ENCODE measurements at regions not wholly inside any gene's neighbourhood (a gene's known extent, or its start where the extent isn't known, plus 50 kb on each side); places are given as distances from the start of the nearest gene placed in this dataset.

DNA sequence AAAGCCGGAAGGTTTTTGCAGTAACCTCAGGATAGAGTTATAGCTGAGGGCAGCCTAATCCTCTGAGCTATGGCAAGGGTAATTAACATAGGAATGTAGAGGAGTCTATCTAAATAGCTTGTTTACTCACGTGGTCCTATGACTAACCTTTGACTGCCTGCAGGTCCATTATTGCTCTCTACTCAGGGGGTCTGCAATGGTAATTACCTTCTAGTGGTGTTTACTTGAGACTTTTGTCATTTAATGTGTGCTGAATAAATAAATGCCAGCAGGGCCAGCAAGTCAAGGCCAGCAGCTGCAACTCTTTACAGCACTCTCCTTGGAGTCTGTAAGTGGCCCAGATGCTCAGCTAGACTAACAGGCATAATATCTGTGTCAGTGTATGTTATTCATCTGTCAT lies 212.7 kb upstream of the FMR1 start:
- no peak for DNase-seq

DNA sequence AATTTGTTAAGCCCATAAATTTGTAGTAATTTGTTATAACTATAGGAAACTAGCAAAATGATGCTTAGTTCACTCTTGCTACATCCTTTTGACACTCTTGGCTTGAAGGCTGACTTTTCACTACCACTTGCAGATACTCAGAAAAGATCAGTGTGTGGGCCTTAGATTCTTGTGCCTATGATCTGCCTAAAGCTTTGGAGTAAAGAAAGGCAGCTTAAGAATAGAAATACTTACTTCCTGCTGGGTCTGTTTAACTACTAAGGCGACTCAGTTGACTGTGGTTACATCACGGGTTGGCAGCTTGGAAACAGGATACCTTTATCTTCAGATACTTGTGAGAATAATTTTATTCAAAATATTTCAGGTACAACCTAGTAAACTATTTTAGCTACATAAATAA lies 201.4 kb upstream of the FMR1 start:
- no peak for DNase-seq

DNA sequence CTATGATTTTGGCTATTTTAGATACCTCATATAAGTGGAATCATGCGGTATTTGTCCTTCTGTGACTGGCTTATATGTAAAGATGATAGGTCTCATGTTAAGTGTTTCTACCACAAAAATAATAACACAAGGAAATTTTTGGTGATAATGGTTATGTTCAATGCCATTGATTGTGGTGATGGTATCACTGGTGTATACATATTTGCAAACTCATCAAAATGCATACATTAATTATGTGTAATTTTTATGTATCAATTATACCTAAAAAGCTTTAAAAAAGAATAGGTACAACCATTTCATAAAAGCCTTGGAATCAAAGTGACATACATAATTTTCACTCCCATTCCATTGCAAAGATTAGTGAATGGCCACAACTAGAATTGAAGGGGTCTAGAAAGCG lies 178.3 kb upstream of the FMR1 start:
- DNase-seq: no peak

DNA sequence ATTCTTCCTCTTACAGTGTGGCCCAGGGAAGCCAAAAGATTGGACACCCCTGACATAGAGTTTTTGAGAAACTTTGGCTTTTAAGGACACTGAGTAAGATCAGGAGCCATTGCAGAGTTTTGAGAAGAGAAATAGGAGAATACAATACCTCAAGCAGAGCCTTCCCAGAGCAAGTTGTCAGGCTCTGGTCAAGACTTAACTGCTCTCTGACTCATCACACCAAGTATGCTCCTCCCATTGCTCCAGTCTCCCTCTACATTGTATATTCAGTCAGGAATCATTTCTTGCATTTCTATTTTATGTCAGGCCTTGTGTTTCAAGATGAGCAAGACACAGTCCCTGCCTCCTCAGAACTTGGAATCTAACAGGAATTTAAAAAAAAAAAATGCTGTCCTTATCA lies 176.4 kb upstream of the FMR1 start:
- DNase-seq: no peak

DNA sequence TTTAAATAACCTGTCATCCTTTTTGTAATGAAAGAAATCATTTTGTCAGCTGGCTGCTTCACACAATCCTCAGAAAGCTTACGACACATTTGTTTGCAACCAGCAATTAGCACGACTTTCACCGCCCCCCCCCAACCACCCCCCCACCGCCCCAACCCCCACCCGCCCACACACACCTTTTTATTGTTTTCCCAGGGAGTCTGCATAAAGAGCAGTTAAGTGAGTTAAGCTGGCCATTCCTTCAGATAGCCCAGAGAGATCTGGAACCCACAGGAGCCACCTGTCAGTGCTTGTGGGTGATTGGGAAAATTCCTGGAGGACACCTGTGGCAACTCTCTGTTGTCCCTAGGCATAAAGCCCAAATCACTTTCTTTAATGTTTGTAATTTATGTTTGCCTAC lies 175.7 kb upstream of the FMR1 start:
- DNase-seq: no peak

DNA sequence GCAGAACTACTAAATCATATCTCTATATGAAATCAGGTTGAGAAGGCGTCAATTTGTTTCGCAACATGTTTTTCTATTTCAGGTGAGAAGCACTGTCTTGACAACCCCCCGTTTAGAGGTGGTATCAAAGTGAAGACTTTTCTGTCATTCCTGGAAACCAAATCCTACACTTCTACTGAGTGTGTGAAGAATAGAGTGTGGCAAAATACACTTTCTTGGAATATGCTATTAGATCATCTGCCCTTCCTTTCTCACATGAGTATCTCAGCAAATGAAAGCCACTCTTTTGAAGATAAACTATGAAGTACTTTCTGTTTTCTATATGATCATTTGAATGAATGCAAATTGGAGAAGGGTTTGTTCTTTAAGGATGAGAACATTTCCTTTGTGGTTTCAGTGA lies 174.0 kb upstream of the FMR1 start:
- DNase-seq: no peak

DNA sequence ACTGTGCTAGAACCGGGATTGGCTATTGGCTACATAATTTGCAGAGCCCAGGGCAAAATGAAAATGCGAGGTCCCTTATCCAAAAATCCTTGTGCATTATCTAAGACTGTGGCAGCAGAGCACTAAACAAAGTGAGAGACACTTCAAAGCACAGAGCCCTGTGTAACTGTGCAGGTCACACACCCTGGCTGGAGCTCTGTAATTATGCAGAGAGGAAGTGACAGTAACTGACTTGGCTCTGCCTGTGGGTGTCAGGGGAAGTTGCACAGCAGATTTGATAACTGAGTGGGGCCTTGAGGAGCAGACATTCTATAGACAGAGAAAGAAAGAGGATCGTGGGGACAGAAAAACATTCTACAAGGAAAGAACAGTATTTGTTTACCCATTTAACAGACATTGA lies 173.5 kb upstream of the FMR1 start:
- no peak for DNase-seq

DNA sequence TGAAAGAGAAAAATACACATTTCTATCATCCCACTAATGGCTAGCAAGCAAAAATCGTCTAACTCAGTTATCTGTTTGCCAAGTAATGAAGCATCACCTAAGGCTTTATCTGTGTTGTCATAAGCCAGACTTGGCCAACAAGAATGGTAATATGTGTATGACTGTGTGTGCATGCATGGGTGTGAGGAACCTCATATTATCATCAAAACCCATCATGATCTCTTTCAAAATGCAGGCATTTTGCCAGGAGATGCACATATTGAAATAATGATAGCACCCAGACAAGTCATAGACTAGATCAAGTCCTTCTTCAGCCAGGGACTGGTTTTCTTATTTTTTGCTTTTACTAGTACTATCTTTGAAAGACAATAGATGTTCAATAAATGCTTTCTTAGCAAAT lies 172.5 kb upstream of the FMR1 start:
- no peak for DNase-seq

DNA sequence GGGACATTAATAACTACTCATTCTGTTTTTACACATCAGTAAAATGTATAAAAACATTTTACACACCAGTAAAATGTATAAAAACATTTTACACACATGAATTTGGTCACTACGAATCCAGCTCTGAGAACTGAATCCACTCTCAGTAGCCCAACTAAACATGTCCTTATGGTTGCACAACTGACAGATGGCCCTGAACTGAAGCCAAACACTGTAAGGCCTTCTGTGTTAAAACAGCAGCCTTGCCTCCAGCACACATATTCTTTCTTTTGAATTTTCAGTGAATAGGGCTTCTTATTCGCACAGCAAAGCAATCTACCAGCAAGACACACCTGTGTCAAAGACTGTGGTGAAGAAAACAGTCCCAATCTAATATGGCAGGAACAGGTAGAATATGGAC lies 169.9 kb upstream of the FMR1 start:
- no peak for DNase-seq

DNA sequence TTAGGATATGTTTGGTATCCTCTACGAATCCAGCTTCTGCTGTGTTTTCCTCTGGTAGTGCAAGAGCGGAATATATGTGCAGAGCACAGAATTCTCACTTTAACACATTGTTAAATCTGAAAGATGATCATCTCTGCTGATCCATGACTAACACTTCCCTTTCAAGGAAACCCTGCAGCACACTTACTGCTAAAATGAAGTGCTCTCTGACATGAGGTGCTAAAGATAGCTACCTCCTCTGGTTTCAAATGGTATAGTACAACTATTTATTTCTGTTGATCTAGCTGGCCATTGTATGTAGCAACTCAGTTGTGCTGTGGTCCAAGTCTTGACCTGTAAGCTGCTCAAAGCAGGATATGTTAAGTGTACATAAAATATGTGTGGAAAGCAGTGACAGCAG lies 162.4 kb upstream of the FMR1 start:
- no peak for DNase-seq

DNA sequence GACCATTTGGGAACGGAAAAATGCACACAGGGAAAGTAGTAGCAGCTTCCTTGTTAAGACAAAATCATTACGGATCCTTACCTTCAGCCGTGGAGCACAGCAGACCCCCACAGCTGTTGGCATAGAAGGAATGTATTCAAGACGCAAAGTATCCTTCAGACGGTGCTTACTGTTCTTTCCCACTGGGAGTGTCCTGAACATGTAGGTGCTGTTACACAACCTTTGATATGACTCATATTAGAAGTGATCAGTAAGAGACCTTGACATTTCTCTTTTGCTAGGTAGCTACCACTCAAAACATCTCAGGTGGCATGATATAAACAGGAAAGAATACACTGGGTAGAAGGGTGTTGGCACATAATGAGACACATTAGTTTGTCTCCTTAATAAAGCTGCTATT lies 154.0 kb upstream of the FMR1 start:
- no peak for DNase-seq

DNA sequence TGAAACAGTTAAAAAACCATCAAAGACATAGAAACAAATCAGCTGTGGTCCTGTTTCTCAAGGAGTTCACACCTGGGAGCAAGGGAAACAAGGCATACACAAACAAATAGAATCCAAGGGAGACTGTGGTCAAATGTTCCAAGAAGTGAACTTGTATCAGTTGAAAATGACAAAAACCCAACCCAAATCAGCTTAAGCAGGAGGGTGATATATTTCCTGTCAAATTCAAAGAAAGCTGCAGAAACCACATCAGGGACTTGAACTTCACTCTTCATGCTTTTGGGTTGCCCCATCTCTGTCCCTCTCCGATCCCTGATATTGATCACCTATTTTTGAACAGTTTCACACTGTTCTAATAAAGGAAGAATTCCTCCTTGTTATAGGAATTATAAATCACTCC lies 148.6 kb upstream of the FMR1 start:
- DNase-seq: no peak

DNA sequence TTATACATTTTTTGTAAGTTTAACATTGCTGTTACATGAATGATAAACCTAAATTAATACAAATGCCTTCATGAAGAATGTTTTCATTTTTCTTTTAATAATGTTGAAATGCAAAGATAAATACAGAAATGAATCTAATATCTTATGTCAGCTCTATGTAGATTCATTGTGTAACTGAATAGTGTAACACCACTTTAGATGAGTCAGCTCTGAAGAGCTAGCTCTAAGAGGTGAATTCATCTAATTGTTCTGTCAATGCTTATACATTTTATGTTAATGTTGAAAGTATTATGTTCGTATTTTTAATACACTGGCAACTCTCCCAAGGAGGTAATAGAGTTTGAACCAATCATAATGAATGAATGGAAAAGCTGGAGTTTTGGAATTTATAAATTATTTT lies 146.9 kb upstream of the FMR1 start:
- DNase-seq: no peak

DNA sequence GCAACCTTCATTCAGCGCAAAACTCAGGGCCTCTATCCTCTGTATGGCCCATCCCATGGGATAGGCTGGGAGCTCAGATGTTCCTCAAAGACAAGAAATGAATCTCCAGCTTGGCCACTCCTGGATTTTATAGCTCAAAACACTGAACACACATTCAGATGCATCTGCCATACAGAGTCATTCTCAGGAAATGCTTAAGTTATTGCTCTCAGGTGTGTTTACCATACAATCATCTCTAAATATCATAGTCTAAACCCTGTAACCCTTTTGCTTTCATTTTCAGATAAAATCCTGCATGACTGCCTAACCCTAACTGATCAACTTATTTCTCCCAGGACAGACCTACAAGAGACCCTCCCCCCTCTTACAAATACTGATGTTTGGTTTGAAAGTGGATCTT lies 140.9 kb upstream of the FMR1 start:
- DNase-seq: no peak

DNA sequence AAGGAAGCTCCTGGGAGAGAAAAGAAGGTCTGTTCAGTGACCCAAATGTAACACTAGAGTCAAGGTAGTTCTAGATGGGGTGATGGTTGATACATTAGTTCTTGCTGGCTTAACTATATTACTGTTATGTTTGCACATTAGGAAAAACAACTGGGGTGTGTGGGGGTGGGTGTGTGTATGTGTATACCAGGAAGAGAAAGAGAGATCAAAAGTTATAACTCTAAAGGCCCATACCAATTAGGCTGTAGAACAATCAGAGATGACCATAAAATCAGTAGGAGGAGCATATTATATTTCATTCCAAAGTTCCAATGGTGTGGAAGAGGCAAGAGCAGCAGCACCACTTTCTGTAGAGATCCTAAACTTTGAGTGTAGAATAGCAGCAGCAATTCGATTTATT lies 134.7 kb upstream of the FMR1 start:
- DNase-seq: no peak

DNA sequence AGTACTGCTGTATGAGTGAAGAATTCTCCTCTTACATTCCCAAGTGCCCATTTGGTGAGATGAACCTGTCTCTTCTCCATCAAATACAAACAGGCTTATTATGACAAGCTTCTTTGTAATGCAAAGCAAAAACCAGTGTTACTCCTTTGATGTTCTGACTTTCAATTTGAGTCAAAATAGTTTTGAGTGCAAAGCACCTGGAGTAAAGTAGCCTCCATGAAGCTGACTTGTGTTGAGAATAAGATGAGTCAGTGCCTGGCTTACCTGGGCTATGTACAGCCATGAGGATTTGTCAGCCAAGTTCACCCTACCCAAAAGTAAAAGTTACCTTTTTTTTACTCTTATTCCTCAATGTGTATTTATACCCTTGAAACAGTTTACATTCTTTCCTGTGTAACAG lies 132.5 kb upstream of the FMR1 start:
- no peak for DNase-seq

DNA sequence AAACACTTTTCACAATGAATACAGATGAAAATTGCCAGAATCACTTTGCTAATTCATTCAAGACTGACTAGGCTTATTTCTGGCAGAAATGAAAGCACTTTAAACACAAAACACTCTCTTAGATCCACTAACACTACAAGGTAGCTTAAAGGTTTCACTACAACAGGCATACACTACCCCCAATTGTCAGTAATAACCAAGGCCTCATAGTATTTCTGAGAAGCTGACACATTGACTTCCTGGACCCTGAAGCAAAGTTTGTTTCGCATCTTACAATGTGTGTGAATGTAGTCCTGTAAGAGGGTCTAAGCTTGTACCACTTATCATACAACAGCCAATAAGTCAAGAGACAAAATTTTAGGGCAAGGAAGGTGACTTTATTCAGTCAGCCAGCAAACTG lies 129.9 kb upstream of the FMR1 start:
- DNase-seq: no peak

DNA sequence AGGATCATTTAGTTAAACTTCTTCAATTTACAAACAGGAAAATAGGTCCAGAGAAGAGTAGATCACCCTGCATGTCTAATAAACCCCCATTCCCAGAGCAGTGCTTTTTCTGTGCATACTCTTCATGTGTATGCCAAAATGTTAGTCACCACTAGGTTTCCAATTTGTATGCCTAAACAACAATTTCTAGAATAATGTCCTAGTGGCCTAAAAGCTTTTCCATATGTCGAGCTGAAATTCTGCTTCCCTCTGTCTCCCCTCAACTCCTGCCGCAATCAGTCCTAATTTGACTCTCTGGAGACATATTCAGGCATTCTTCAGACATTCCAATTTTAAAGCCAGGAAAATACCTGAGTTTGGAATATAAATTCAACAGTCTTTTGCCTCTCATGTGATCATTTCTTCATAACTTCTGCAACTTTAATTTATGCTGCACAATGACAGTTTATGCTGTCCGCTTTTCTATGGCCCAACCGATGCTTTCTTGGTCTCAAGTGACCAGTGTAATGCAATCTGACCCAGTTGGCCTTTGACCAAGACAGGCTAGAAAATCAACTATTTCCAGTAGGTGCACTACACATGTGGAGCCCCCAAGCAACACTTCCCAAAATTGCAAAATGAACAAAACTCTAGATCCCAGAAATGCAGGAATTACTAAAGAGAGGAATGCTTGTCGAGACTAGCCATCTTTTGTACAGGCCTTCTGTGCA lies 122.9 kb upstream of the FMR1 start:
- no peak for DNase-seq

DNA sequence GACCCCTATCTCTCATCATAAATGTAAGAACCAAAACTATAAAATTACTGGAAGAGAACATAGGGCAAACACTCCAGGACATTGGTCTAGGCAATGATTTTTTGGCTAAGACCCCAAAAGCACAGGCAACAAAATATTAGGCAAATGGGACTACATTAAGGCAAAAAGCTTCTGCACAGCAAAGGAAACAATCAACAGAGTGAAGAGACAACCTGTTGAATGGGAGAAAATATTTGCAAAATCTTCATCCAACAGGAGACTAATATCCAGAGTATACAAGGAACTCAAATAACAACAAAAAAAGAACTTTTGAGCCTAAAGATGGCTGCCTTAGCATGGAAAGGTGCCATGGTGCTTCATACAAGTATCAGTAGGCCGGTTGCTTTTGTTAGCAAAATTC lies 111.1 kb upstream of the FMR1 start:
- no peak for DNase-seq

DNA sequence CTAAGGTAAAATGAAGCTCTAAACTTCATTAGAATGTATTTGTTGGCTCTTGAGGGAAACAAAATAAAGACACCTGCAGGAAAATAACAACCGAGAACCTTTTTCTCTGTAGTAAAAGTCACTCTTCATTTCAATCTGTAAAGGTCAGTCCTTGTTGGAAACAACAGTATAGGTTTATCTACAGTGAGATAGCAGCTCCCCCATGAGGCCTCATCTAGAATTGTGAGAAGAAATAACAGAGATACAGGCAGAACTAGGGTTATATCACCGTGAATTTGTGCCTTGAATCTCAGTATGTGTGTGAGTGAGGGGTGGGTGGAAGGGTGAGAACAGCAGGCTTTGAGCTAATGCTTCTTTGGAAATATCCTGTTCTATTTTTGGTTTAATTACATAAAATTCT lies 107.8 kb upstream of the FMR1 start:
- no peak for DNase-seq

DNA sequence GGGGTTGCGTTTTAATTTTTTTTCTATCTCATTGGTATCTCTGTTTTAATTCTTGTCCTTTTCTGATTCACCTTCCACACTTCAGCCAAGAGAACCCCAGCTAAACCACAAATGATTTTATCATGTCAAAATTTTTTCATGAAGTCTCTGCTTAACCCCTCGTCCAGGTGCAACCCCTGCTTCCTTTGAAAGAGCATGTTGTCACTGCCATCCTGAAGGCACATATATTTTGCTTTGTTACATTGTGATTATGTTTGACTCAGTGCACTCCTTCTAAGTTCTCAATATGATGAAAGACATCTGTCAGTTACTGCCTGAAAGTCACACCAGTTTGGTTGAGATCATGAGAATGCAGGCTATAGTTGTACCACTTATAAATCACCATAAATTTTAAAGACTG lies 99.9 kb upstream of the FMR1 start:
- DNase-seq: no peak

DNA sequence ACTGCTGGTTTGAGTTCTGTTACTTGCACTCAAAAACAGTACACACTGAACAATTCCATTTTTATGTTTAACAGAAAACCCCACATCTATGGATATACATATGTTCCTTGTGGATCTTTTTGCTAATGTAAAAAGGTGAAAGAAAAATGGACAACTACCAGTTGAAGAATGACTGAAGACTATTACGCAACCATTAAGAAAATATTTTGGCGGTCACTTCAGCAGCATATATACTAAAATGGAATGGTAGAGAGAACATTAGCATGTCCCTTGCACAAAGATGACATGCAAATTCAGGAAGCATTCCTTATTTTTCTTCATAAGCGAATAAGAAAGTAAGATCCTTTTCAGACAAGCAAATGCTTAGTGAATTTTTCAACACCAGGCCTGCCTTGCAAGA lies 84.6 kb upstream of the FMR1 start:
- DNase-seq: no peak

DNA sequence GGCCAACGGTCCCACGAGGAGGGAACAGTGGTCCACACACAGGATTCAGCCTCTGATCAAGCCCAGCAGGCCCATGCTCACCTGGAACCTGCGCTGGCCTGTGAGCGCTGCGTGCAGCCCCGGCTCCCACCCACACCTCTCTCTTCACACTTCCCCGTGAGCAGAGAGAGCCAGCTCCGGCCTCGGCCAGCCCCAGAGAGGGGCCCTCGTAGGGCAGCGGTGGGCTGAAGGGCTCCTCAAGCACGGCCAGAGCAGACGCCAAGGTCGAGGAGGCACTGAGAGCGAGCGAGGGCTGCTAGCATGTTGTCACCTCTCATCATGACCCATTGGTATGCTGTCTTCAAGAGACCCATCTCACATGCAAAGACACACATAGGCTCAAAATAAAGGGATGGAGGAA lies 83.0 kb upstream of the FMR1 start:
- DNase-seq: no peak

DNA sequence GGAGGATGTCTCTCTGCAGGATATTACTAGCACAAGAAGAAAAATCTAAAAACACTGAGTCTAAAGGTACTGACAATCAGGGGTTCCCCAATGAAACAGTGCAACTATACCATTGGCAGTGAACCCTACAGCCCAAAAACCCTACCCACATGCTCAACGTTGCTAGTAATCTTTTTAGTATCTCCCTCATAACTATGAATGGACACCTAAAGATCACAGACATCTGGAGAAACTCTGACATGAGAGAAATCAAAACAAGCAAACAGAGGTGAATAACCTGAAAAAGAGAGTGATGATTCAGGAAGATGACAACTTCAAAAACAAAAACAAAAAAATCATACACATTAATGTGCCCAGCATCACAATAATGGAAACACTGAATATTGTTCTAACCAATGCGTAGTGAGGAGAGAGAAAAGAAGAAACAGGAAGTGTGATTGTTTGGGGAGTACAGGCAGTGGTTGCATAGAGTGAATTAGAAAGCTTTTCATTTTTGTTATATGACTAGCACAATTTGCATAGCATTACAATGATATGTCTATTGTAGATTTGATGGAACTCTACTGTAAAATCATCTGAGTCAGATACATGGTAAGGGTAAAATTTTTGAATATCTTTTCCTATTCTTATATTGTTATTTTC lies 78.9 kb upstream of the FMR1 start:
- DNase-seq: no peak

DNA sequence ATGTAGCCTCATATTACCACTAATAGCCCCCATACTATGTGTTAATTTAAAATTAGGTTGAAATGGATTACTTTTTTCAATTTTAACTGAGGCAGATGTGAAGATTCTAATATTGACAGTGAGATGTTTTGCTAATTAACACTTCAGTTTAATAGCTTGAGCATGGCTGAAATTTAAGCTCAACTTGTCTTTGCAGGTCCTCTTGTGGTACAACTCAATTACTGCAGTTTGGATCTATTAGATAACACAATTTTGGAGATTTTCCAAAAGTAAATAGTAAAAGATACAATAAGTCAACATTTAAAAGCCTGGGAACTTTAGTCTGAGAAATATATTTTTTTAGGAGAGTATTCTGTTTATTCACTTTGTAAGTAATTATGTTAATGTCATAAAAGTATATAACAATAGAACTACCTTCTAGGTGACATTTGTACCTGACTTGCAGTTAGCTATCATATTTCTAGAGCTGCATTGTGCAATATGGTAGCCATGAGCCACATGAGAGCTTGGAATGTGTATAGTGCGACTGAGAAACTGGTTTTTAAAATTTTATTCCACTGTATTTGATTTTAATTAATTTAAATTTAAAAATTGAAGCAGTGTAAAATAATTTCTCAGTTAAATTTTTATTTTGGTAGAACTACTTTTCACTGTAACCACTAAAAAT lies 73.1 kb upstream of the FMR1 start:
- DNase-seq: peak; percentile 9

All from NCI-H1436 treated with DMSO at 0.1 percent for 48 hours (cell line).